Calu3 (cell line): ENCODE measurements at regions not wholly inside any gene's neighbourhood (a gene's known extent, or its start where the extent isn't known, plus 50 kb on each side); places are given as distances from the start of the nearest gene placed in this dataset.

Experiments used
- BruUV-seq: library from RNA; stranded (reverse); fragments of 400-500 nt; replicated peaks from 2 replicates; lab custom pipeline; 2021; lab: Mats Ljungman, UMichigan
- CTCF ChIA-PET: fragments of 300-600 bp; sonication (Branson Sonifier 250); formaldehyde crosslinking; loops from one replicate; lab custom pipeline; 2022; ENCODE audit warnings: antibody characterized with exemption; lab: Charles Lee
- DNase-seq: peaks from one replicate; pipeline ENCODE4 v3.0.0; 2022
- H3K27ac Mint-ChIP-seq: one replicate; pipeline ENCODE4 v1.8.0; 2022; ENCODE audit warnings: mixed read lengths; ENCODE audit not compliant: unreplicated experiment
- H3K27me3 Mint-ChIP-seq: one replicate; pipeline ENCODE4 v1.8.0; 2022; ENCODE audit warnings: mixed read lengths; ENCODE audit not compliant: unreplicated experiment
- H3K36me3 Mint-ChIP-seq: one replicate; pipeline ENCODE4 v1.8.0; 2022; ENCODE audit warnings: mild to moderate bottlenecking, moderate library complexity, mixed read lengths; ENCODE audit not compliant: insufficient read depth, unreplicated experiment
- H3K4me1 Mint-ChIP-seq: one replicate; pipeline ENCODE4 v1.8.0; 2022; ENCODE audit warnings: mild to moderate bottlenecking, low read depth, mixed read lengths; ENCODE audit not compliant: unreplicated experiment
- H3K4me3 Mint-ChIP-seq: one replicate; pipeline ENCODE4 v1.8.0; 2022; ENCODE audit warnings: mild to moderate bottlenecking, low read depth, moderate library complexity, mixed read lengths; ENCODE audit not compliant: unreplicated experiment
- H3K9me3 Mint-ChIP-seq: one replicate; pipeline ENCODE4 v1.8.0; 2022; ENCODE audit warnings: low read depth, mixed read lengths; ENCODE audit not compliant: unreplicated experiment
- CTCF ChIP-seq: fragments of 200-600 bp; IDR thresholded peaks from one replicate; pipeline ENCODE4 v1.8.0; 2022; ENCODE audit warnings: antibody characterized with exemption; ENCODE audit not compliant: unreplicated experiment
- intact Hi-C: fragments of 100-400 bp; cut with micrococcal nuclease; formaldehyde crosslinking; loops from one replicate; pipeline ENCODE4 v1.10.0; 2022; ENCODE audit not compliant: unreplicated experiment

- no peaks in the 10 kb centered on the region for H3K36me3 Mint-ChIP-seq
- H3K4me3 Mint-ChIP-seq = no peak overlapping the region
- TF ChIP-seq CTCF = no peak
- CTCF ChIA-PET = no interaction called here
- H3K4me1 Mint-ChIP-seq = no peaks in the 10 kb centered on the region
- peaks cover 9% of the 10 kb centered on the region for H3K9me3 Mint-ChIP-seq
- H3K27ac Mint-ChIP-seq = no peak overlapping the region
- intact Hi-C loops = no loop called here
- no peaks in the 10 kb centered on the region for H3K27me3 Mint-ChIP-seq
- DNase-seq = no peak
- BruUV-seq = no TSS peak
Observed at GRCh38 chr1:157893686-157894085, 52.1 kb upstream of the CD5L start.

- no peak overlapping the region for H3K27ac Mint-ChIP-seq
- H3K36me3 Mint-ChIP-seq = no peaks in the 10 kb centered on the region
- no peak overlapping the region for H3K4me3 Mint-ChIP-seq
- H3K27me3 Mint-ChIP-seq = no peaks in the 10 kb centered on the region
- no peak for DNase-seq
- intact Hi-C loops = no loop called here
- H3K9me3 Mint-ChIP-seq = peaks cover 9% of the 10 kb centered on the region
- CTCF ChIA-PET = no interaction called here
- TF ChIP-seq CTCF = no peak
- H3K4me1 Mint-ChIP-seq = no peaks in the 10 kb centered on the region
- BruUV-seq = no TSS peak
Observed at GRCh38 chr1:157894613-157895165, 53.1 kb upstream of the CD5L start.

GRCh38 chr1:157910270-157910669, 68.7 kb upstream of the CD5L start:
- Mint-ChIP-seq H3K9me3 (peaks cover 5% of the 10 kb centered on the region), H3K4me1 (no peaks in the 10 kb centered on the region)
- BruUV-seq = no TSS peak

GRCh38 chr1:157915859-157916258, 74.3 kb upstream of the CD5L start:
- H3K27me3 Mint-ChIP-seq = peaks cover 83% of the 10 kb centered on the region
- no peaks in the 10 kb centered on the region for H3K9me3 Mint-ChIP-seq
- H3K27ac Mint-ChIP-seq = no peak overlapping the region
- H3K4me3 Mint-ChIP-seq = no peak overlapping the region
- H3K4me1 Mint-ChIP-seq = no peaks in the 10 kb centered on the region
- DNase-seq = no peak
- BruUV-seq = no TSS peak
- no peaks in the 10 kb centered on the region for H3K36me3 Mint-ChIP-seq
- CTCF ChIA-PET = no interaction called here
- TF ChIP-seq CTCF = no peak
- intact Hi-C loops = no loop called here

More at GRCh38 chr1:157910270-157910669, 68.7 kb upstream of the CD5L start:
- H3K27me3 Mint-ChIP-seq = peaks cover 44% of the 10 kb centered on the region
- H3K4me3 Mint-ChIP-seq = no peak overlapping the region
- CTCF ChIA-PET = no interaction called here
- no peak overlapping the region for H3K27ac Mint-ChIP-seq
- no peak for TF ChIP-seq CTCF
- no peak for DNase-seq
- intact Hi-C loops = no loop called here
- no peaks in the 10 kb centered on the region for H3K36me3 Mint-ChIP-seq
